Activated T-helper 17 cell treated with anti-CD3 and anti-CD28 coated beads, Interleukin-2, amount 50 U/mL, for 72 hours (primary cell): ENCODE measurements at regions not wholly inside any gene's neighbourhood (a gene's known extent, or its start where the extent isn't known, plus 50 kb on each side); places are given as distances from the start of the nearest gene placed in this dataset.
"Not testable (repeated sequence)": the region's sequence is repeated elsewhere in the genome, so short reads cannot be mapped to it uniquely, and the experiment has no call there.

Experiments
- ATAC-seq: fragments of 150-1000 bp; cut with Tn5 transposase; replicated peaks from 2 replicates; pipeline ENCODE4 v1.10.0; 2021; ENCODE audit warnings: mild to moderate bottlenecking, moderate library complexity
- H3K27ac Mint-ChIP-seq: one replicate; pipeline ENCODE4 v1.8.0; 2022; ENCODE audit warnings: mixed read lengths
- H3K27me3 Mint-ChIP-seq: one replicate; pipeline ENCODE4 v1.8.0; 2022; ENCODE audit warnings: mixed read lengths
- H3K36me3 Mint-ChIP-seq: one replicate; pipeline ENCODE4 v1.8.0; 2022; ENCODE audit warnings: low read depth, mild to moderate bottlenecking, mixed read lengths
- H3K4me1 Mint-ChIP-seq: one replicate; pipeline ENCODE4 v1.8.0; 2022; ENCODE audit warnings: mixed read lengths
- H3K4me3 Mint-ChIP-seq: one replicate; pipeline ENCODE4 v1.8.0; 2022; ENCODE audit warnings: mild to moderate bottlenecking, mixed read lengths
- H3K9me3 Mint-ChIP-seq: one replicate; pipeline ENCODE4 v1.8.0; 2022; ENCODE audit warnings: mixed read lengths

- Mint-ChIP-seq H3K4me1 (no peaks in the 10 kb centered on the region), H3K27ac (no peak overlapping the region), H3K9me3 (peaks cover 10% of the 10 kb centered on the region), H3K4me3 (no peak overlapping the region), H3K36me3 (no peaks in the 10 kb centered on the region), H3K27me3 (no peaks in the 10 kb centered on the region)
- ATAC-seq = no peak
Observed at GRCh38 chr10:42883993-42884983, 101.7 kb downstream of the BMS1 start.

GRCh38 chr10:42885491-42886270 lies 103.1 kb downstream of the BMS1 start:
- H3K27ac Mint-ChIP-seq = no peak overlapping the region
- no peak overlapping the region for H3K4me3 Mint-ChIP-seq
- peaks cover 1% of the 10 kb centered on the region for H3K27me3 Mint-ChIP-seq
- H3K36me3 Mint-ChIP-seq = no peaks in the 10 kb centered on the region
- no peak for ATAC-seq
- peaks cover 10% of the 10 kb centered on the region for H3K9me3 Mint-ChIP-seq
- H3K4me1 Mint-ChIP-seq = no peaks in the 10 kb centered on the region

- ATAC-seq = no peak
- no peak overlapping the region for H3K4me3 Mint-ChIP-seq
- H3K9me3 Mint-ChIP-seq = no peaks in the 10 kb centered on the region
- H3K27me3 Mint-ChIP-seq = peaks cover 7% of the 10 kb centered on the region
- no peak overlapping the region for H3K27ac Mint-ChIP-seq
- H3K36me3 Mint-ChIP-seq = no peaks in the 10 kb centered on the region
- no peaks in the 10 kb centered on the region for H3K4me1 Mint-ChIP-seq
Observed at GRCh38 chr10:42887734-42888503, 105.3 kb downstream of the BMS1 start.

GRCh38 chr10:42888504-42889095 lies 106.0 kb downstream of the BMS1 start:
- Mint-ChIP-seq H3K27ac (no peak overlapping the region), H3K9me3 (no peaks in the 10 kb centered on the region), H3K36me3 (no peaks in the 10 kb centered on the region), H3K4me1 (no peaks in the 10 kb centered on the region), H3K4me3 (no peak overlapping the region), H3K27me3 (peaks cover 9% of the 10 kb centered on the region)
- no peak for ATAC-seq

GRCh38 chr10:42896735-42897134 lies 114.1 kb downstream of the BMS1 start:
- ATAC-seq = no peak
- H3K4me3 Mint-ChIP-seq = no peak overlapping the region
- peaks cover 6% of the 10 kb centered on the region for H3K4me1 Mint-ChIP-seq

GRCh38 chr10:42898037-42898960 lies 115.7 kb downstream of the BMS1 start:
- Mint-ChIP-seq H3K27ac (no peak overlapping the region), H3K9me3 (peaks cover 11% of the 10 kb centered on the region), H3K4me1 (peaks cover 6% of the 10 kb centered on the region), H3K27me3 (peaks cover 31% of the 10 kb centered on the region), H3K36me3 (peaks cover 6% of the 10 kb centered on the region), H3K4me3 (no peak overlapping the region)
- ATAC-seq = no peak

More at GRCh38 chr10:42896735-42897134, 114.1 kb downstream of the BMS1 start:
- Mint-ChIP-seq H3K27me3 (peaks cover 31% of the 10 kb centered on the region), H3K9me3 (peaks cover 10% of the 10 kb centered on the region), H3K36me3 (peaks cover 6% of the 10 kb centered on the region), H3K27ac (no peak overlapping the region)

GRCh38 chr10:42899036-42899435 lies 116.4 kb downstream of the BMS1 start:
- peaks cover 6% of the 10 kb centered on the region for H3K36me3 Mint-ChIP-seq
- no peak overlapping the region for H3K27ac Mint-ChIP-seq
- ATAC-seq = no peak
- H3K9me3 Mint-ChIP-seq = peaks cover 11% of the 10 kb centered on the region
- H3K27me3 Mint-ChIP-seq = peaks cover 25% of the 10 kb centered on the region
- H3K4me3 Mint-ChIP-seq = no peak overlapping the region
- peaks cover 6% of the 10 kb centered on the region for H3K4me1 Mint-ChIP-seq

- peaks cover 11% of the 10 kb centered on the region for H3K9me3 Mint-ChIP-seq
- ATAC-seq, H3K27ac Mint-ChIP-seq, H3K4me1 Mint-ChIP-seq, H3K36me3 Mint-ChIP-seq, H3K4me3 Mint-ChIP-seq: not testable (repeated sequence)
- H3K27me3 Mint-ChIP-seq = peaks cover 21% of the 10 kb centered on the region
Observed at GRCh38 chr10:42900346-42900745, 117.8 kb downstream of the BMS1 start.

GRCh38 chr10:42911359-42911758 lies 128.8 kb downstream of the BMS1 start:
- Mint-ChIP-seq H3K4me1 (no peaks in the 10 kb centered on the region), H3K4me3 (no peak overlapping the region), H3K27ac (no peak overlapping the region), H3K9me3 (peaks cover 8% of the 10 kb centered on the region), H3K27me3 (peaks cover 3% of the 10 kb centered on the region), H3K36me3 (no peaks in the 10 kb centered on the region)
- no peak for ATAC-seq

GRCh38 chr10:42916974-42917373 lies 134.4 kb downstream of the BMS1 start:
- Mint-ChIP-seq H3K27me3 (peaks cover 3% of the 10 kb centered on the region), H3K27ac (no peak overlapping the region), H3K36me3 (no peaks in the 10 kb centered on the region)

GRCh38 chr10:42917821-42918220 lies 135.2 kb downstream of the BMS1 start:
- ATAC-seq = no peak
- no peaks in the 10 kb centered on the region for H3K36me3 Mint-ChIP-seq
- no peak overlapping the region for H3K4me3 Mint-ChIP-seq
- peaks cover 3% of the 10 kb centered on the region for H3K27me3 Mint-ChIP-seq
- peaks cover 7% of the 10 kb centered on the region for H3K9me3 Mint-ChIP-seq
- no peaks in the 10 kb centered on the region for H3K4me1 Mint-ChIP-seq
- no peak overlapping the region for H3K27ac Mint-ChIP-seq

More at GRCh38 chr10:42916974-42917373, 134.4 kb downstream of the BMS1 start:
- H3K9me3 Mint-ChIP-seq = peaks cover 7% of the 10 kb centered on the region
- no peaks in the 10 kb centered on the region for H3K4me1 Mint-ChIP-seq
- ATAC-seq = no peak
- H3K4me3 Mint-ChIP-seq = no peak overlapping the region

- peaks cover 7% of the 10 kb centered on the region for H3K27me3 Mint-ChIP-seq
- H3K36me3 Mint-ChIP-seq = no peaks in the 10 kb centered on the region
- H3K4me1 Mint-ChIP-seq = no peaks in the 10 kb centered on the region
- no peak overlapping the region for H3K27ac Mint-ChIP-seq
- no peak overlapping the region for H3K4me3 Mint-ChIP-seq
- H3K9me3 Mint-ChIP-seq = peaks cover 3% of the 10 kb centered on the region
- ATAC-seq = no peak
Observed at GRCh38 chr10:42921951-42922350, 139.4 kb downstream of the BMS1 start.

GRCh38 chr10:42924484-42924883 lies 141.9 kb downstream of the BMS1 start:
- no peaks in the 10 kb centered on the region for H3K36me3 Mint-ChIP-seq
- H3K27ac Mint-ChIP-seq = no peak overlapping the region
- ATAC-seq = no peak
- no peaks in the 10 kb centered on the region for H3K4me1 Mint-ChIP-seq
- peaks cover 12% of the 10 kb centered on the region for H3K27me3 Mint-ChIP-seq
- H3K4me3 Mint-ChIP-seq = no peak overlapping the region
- peaks cover 3% of the 10 kb centered on the region for H3K9me3 Mint-ChIP-seq
